IMR-90 (cell line): ENCODE measurements at regions not wholly inside any gene's neighbourhood (a gene's known extent, or its start where the extent isn't known, plus 50 kb on each side); places are given as distances from the start of the nearest gene placed in this dataset.

Experiments used
- ATAC-seq: fragments of 200-7000 bp; cut with Tn5 transposase; 2 replicates; pipeline ENCODE4 v1.9.1; 2020; ENCODE audit warnings: low read depth, mild to moderate bottlenecking, moderate library complexity
- BruUV-seq: library from RNA; stranded (reverse); fragments of 400-500 nt; replicated peaks from 2 replicates; lab custom pipeline; 2021; lab: Mats Ljungman, UMichigan
- CTCF ChIA-PET: fragments of 300-600 bp; formaldehyde crosslinking; extraction: SDS; loops from one replicate; lab custom pipeline; 2021; ENCODE audit warnings: antibody characterized with exemption; lab: Yijun Ruan, JAX
- POLR2A ChIA-PET: fragments of 300-600 bp; sonication (Branson Sonifier 250); formaldehyde crosslinking; loops from one replicate; lab custom pipeline; 2022; ENCODE audit warnings: antibody characterized with exemption; ENCODE audit not compliant: unreplicated experiment; lab: Charles Lee
- DNase-seq: peaks from one replicate; pipeline ENCODE4 v3.0.0; 2013
- H2AFZ ChIP-seq: replicated peaks from 2 replicates; pipeline ENCODE3; 2013; ENCODE audit warnings: low read length, mild to moderate bottlenecking; ENCODE audit not compliant: poor library complexity
- H2AK5ac ChIP-seq: 2 replicates; pipeline ENCODE4 v1.6.1; 2013; ENCODE audit warnings: low read depth, low read length, inconsistent platforms
- H2AK9ac ChIP-seq: replicated peaks from 2 replicates; pipeline ENCODE3; 2013; ENCODE audit warnings: mild to moderate bottlenecking, low read depth, low read length, moderate library complexity; ENCODE audit not compliant: poor library complexity
- H2BK120ac ChIP-seq: 2 replicates; pipeline ENCODE4 v1.6.1; 2013; ENCODE audit warnings: low read depth, low read length, inconsistent platforms
- H2BK15ac ChIP-seq: 3 replicates; pipeline ENCODE4 v1.6.1; 2013; ENCODE audit warnings: low read depth, low read length, inconsistent platforms
- H2BK20ac ChIP-seq: 2 replicates; pipeline ENCODE4 v1.6.1; 2013; ENCODE audit warnings: low read depth, mild to moderate bottlenecking, inconsistent platforms, low read length, moderate library complexity
- H2BK5ac ChIP-seq: 2 replicates; pipeline ENCODE4 v1.6.1; 2013; ENCODE audit warnings: mild to moderate bottlenecking, low read depth, low read length, inconsistent platforms; ENCODE audit not compliant: poor library complexity, severe bottlenecking
- H3K14ac ChIP-seq: replicated peaks from 2 replicates; pipeline ENCODE4 v1.6.1; 2013; ENCODE audit warnings: low read depth, low read length, inconsistent platforms
- H3K18ac ChIP-seq: 2 replicates; pipeline ENCODE4 v1.6.1; 2013; ENCODE audit warnings: low read depth, low read length, control low read depth
- H3K23ac ChIP-seq: 2 replicates; pipeline ENCODE4 v1.6.1; 2013; ENCODE audit warnings: low read depth, low read length, inconsistent platforms
- H3K27ac ChIP-seq: 2 replicates; pipeline ENCODE4 v1.5.1; 2013; ENCODE audit warnings: mild to moderate bottlenecking, control low read depth, low read length; ENCODE audit not compliant: insufficient read depth
- H3K27me3 ChIP-seq: 2 replicates; pipeline ENCODE4 v1.6.1; 2013; ENCODE audit warnings: low read length; ENCODE audit not compliant: control insufficient read depth, insufficient read depth
- H3K36me3 ChIP-seq: 2 replicates; pipeline ENCODE4 v1.6.1; 2013; ENCODE audit warnings: low read length, mixed read lengths; ENCODE audit not compliant: control insufficient read depth, insufficient read depth
- H3K4ac ChIP-seq: 2 replicates; pipeline ENCODE4 v1.6.1; 2013; ENCODE audit warnings: low read depth, low read length, inconsistent platforms
- H3K4me1 ChIP-seq: 2 replicates; pipeline ENCODE4 v1.6.1; 2013; ENCODE audit warnings: low read length, mixed read lengths; ENCODE audit not compliant: control insufficient read depth, insufficient read depth
- H3K4me2 ChIP-seq: 2 replicates; pipeline ENCODE4 v1.6.1; 2013; ENCODE audit warnings: low read depth, mild to moderate bottlenecking, control low read depth, low read length, moderate library complexity
- H3K4me3 ChIP-seq: 2 replicates; pipeline ENCODE4 v1.5.1; 2013; ENCODE audit warnings: low read depth, mild to moderate bottlenecking, control low read depth, low read length, moderate library complexity; ENCODE audit not compliant: insufficient read depth
- H3K56ac ChIP-seq: 2 replicates; pipeline ENCODE4 v1.6.1; 2013; ENCODE audit warnings: low read length, inconsistent platforms; ENCODE audit not compliant: insufficient read depth; ENCODE audit errors: extremely low read depth
- H3K79me1 ChIP-seq, 2 experiments: 2 replicates each; pipeline ENCODE4 v1.6.1; 2013; ENCODE audit warnings: low read length in 2 of 2, inconsistent platforms in 1 of 2, low read depth in 1 of 2
- H3K9ac ChIP-seq: 2 replicates; pipeline ENCODE4 v1.6.1; 2013; ENCODE audit warnings: low read depth, low read length, control low read depth
- H3K9me1 ChIP-seq: 2 replicates; pipeline ENCODE4 v1.6.1; 2013; ENCODE audit warnings: low read length, inconsistent platforms; ENCODE audit not compliant: insufficient read depth
- H3K9me3 ChIP-seq: 2 replicates; pipeline ENCODE4 v1.6.1; 2013; ENCODE audit warnings: low read length; ENCODE audit not compliant: control insufficient read depth, insufficient read depth
- H4K20me1 ChIP-seq: 2 replicates; pipeline ENCODE4 v1.6.1; 2013; ENCODE audit warnings: low read length, inconsistent platforms; ENCODE audit not compliant: insufficient read depth
- H4K5ac ChIP-seq: 2 replicates; pipeline ENCODE4 v1.6.1; 2013; ENCODE audit warnings: mild to moderate bottlenecking, low read depth, low read length, control low read depth
- H4K8ac ChIP-seq, 2 experiments: 2 replicates each; pipeline ENCODE4 v1.6.1; 2013; ENCODE audit warnings: low read depth in 2 of 2, low read length in 2 of 2, control low read depth in 1 of 2, inconsistent platforms in 1 of 2
- H4K91ac ChIP-seq: 2 replicates; pipeline ENCODE4 v1.6.1; 2013; ENCODE audit warnings: low read depth, low read length, inconsistent platforms; ENCODE audit not compliant: insufficient read depth
- MAZ ChIP-seq: IDR thresholded peaks from 2 replicates; pipeline ENCODE4 v1.6.1; 2012; ENCODE audit warnings: low read depth, mild to moderate bottlenecking, low read length, improper control_type of control experiment, moderate library complexity, borderline replicate concordance
- RFX5 ChIP-seq: IDR thresholded peaks from 2 replicates; pipeline ENCODE4 v1.8.0; 2012; ENCODE audit warnings: low read depth, mild to moderate bottlenecking, low read length, moderate library complexity
- WGBS, 2 experiments: methylation state at CpG; one replicate each; pipeline versions ENCODE4 v1.1.5 to v1.1.7; 2013; ENCODE audit warnings: missing lambda C conversion rate in 2 of 2; ENCODE audit not compliant: insufficient read length in 1 of 2; ENCODE audit errors: extremely low coverage in 2 of 2; 5-methylcytosine and 5-hydroxymethylcytosine counted together
- dilution Hi-C: fragments of 300-500 bp; cut with HindIII; formaldehyde crosslinking; loops from one replicate; pipeline ENCODE4 v1.14.3; 2018; ENCODE audit warnings: low sequenced_read_pairs; ENCODE audit not compliant: unreplicated experiment
- in situ Hi-C: fragments of 300-500 bp; cut with MboI; formaldehyde crosslinking; loops from 3 replicates; pipeline ENCODE4 v1.14.3; 2019; ENCODE audit warnings: low sequenced_read_pairs, inconsistent platforms, mixed read lengths
- intact Hi-C: fragments of 100-400 bp; cut with micrococcal nuclease; formaldehyde crosslinking; loops from 2 replicates; pipeline ENCODE4 v1.10.0; 2022

- Histone ChIP-seq H3K4me1 (no peaks in the 10 kb centered on the region), H3K14ac (no peak overlapping the region), H2BK20ac (no peak overlapping the region), H3K9me3 (no peaks in the 10 kb centered on the region), H2AFZ (no peak overlapping the region), H2AK5ac (no peak overlapping the region), H3K4me3 (no peak overlapping the region), H3K27ac (no peak overlapping the region), H3K79me1 (no peaks in the 10 kb centered on the region), H3K4me2 (no peak overlapping the region), H2BK15ac (no peak overlapping the region), H3K9ac (no peak overlapping the region), H3K23ac (no peak overlapping the region), H3K18ac (no peak overlapping the region), H3K9me1 (no peaks in the 10 kb centered on the region), H4K8ac (no peak overlapping the region), H3K36me3 (no peaks in the 10 kb centered on the region), H2BK120ac (no peak overlapping the region), H4K20me1 (no peaks in the 10 kb centered on the region), H4K5ac (no peak overlapping the region), H4K91ac (no peak overlapping the region), H2BK5ac (no peak overlapping the region), H3K56ac (no peak overlapping the region), H3K27me3 (no peaks in the 10 kb centered on the region), H2AK9ac (no peak overlapping the region), H3K4ac (no peak overlapping the region)
- dilution Hi-C loops: no loop called here
- TF ChIP-seq MAZ: no peak
- TF ChIP-seq RFX5: no peak
- BruUV-seq: no TSS peak
- 83% methylated on average over 1 of the region's 2 CpGs; no CpG with 5 or more reads in 1 of the 2 experiments for WGBS, 2 experiments
- no peak for DNase-seq
- intact Hi-C loops: loop anchor here (10.0 kb wide), 1 partner anchor 156 kb away; the partner anchor contains the start of gene PTBP2
- in situ Hi-C loops: no loop called here
- no peak for ATAC-seq
- CTCF ChIA-PET: no interaction called here
- POLR2A ChIA-PET: no interaction called here
Observed at GRCh38 chr1:96569288-96569687, 152.3 kb upstream of the PTBP2 start.
